Activated CD8-positive, alpha-beta memory T cell treated with anti-CD3 and anti-CD28 coated beads, Interleukin-2, amount 50 U/mL, for 48 hours (primary cell): ENCODE measurements at regions not wholly inside any gene's neighbourhood (a gene's known extent, or its start where the extent isn't known, plus 50 kb on each side); places are given as distances from the start of the nearest gene placed in this dataset.

Source experiments
- DNase-seq: peaks from one replicate; pipeline ENCODE4 v3.0.0-alpha.2; 2020

DNA sequence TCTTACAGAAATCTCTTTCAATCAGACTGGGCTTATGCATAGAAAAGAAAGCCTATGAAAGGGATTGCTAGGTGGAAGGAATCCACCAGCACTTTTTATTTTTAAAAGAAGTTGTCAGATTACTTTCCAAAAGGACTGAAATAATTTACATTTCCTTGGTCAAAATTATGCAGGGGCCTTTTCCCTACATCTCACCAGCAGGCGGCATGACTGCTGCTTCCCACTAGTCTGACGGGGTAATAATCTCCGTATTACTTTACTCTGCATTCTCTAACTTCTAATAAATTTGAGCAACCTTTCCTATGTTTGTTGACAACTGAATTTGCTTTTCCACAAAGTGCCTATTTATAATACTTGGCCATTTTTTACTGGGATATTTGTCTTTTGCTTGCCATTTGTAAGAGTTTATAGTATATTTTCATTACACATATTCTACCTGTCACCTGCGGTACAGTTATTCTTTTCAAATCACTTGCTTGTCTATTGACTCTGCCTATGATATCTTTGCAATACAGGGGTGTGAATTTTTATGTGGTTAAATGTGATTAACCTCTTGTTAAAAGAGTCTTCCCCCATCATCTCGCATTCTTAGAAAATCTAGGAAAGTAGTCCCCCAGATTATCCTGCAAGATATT lies 51.9 kb upstream of the USP47 start:
- no peak for DNase-seq

DNA sequence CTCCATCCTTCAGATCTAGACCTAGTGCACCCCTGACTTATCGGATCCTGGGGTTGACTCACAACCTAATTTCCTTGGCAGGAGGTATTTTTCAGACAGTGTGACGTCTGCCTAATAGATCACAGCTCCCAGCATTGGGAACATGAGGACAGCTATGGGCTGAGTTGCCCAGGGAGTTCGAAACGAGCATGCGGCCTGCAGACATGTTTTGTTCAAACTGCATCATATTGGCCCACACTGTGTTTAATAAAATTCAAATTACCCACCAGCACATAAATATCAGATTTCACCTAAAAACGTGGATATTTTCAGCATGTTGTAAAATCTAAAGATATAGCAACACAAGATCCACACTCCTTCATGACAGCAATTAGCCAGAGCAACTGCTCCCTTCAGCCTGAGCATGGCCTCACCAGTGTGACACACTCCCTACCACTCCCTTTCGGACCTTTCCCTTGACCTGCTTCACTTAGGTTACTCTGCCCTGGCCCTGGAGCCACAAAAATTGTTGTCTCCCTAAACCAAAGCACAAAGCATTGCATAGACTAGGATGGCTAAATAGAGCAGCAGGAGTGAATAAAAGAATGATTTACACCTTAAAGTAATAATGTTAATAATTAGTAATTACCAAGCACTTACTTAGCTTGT lies 53.6 kb upstream of the USP47 start:
- DNase-seq, result no peak

DNA sequence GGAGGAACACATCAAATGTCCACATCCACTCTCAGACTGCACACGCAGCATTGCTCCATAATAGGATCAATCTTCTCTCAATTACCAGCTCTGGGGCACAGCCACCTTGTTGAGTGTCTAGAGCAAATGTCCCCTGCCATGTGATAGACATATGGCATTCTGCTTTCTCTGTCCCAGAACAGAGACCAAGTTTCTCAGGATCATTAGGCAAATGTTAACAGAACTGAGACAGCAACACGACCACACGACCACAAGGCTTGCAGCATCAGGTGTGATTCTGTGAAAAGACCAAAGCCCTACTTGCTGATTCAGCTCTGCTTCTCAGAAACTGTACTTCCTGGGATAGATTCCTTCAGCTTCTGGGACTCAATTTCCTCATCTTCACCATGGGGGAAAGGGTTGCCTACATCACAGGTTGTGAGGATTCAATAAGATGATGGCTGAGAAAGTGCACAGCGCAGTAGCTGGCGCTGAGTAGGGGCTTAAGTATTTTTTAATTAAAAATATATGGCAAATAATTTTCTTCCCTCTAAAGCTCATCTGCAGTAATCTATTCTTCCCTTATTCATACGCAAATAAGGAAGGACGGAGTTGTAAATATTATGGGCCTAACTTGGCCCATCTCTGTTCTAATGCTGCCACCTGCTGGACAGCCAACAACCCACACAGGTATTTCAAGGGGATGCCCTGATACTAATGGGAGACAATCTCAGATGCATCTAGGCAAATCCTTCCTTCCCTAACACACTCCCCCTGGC lies 54.3 kb upstream of the USP47 start:
- peak; percentile 78 for DNase-seq

DNA sequence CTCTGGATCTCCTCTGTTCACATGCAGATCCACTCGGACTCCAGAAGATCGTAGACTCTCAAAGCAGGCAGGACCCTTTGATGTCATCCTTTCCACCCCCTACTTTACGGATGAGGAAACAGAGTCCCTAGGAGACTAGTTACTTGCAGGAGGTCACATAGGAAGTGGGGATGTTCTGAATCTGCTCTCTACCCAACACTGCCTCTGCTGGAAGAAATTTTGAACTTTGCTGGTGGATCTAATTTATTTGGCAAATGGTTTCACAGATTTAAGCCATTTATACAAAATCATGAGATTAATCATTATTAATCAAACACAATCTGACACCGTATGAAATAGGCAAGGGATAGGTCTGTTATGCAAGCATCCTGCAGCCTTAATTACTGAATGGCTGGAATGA lies 55.0 kb upstream of the USP47 start:
- DNase-seq, result no peak

DNA sequence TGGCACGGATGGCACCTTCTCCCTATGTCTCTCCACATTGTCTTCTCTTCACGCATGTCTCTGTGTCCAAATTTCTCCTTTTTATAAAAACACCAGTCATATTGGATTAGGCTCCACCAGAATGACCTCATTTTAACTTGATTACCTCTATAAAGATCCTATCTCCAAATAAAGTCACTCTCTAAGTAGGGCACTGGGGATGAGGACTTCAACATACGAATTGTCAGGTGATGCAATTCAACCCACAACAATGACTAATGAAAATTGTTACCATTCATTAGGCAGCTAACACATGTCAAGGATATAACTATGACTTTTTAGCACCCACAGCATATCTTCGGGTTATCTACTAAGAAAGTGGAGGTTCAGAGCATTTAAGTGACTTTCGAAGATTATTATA lies 55.5 kb upstream of the USP47 start:
- no peak for DNase-seq

DNA sequence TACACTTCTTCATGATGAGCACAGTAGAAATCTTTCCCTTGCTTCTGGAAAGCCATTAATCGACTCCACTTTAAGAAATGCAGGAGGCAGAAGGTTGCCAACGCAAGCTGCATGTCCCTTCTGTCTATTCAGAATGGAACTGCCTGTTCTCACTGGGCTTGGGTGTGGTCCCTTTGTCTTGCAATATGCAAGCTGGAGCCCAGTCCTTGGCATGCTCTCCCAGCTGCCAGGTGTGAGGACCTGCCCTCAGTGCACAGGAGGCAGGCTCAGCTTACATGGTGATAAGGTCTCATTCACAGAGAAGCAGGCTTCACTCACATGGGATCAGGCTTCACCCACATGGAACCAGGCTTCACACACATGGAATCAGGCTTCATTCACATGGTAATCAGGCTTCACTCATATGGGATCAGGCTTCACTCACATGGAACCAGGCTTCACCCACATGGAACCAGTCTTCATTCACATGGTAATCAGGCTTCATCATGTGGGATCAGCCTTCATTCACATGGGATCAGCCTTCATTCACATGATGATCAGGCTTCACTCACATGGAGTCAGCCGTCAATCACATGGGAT lies 59.2 kb upstream of the USP47 start:
- no peak for DNase-seq

DNA sequence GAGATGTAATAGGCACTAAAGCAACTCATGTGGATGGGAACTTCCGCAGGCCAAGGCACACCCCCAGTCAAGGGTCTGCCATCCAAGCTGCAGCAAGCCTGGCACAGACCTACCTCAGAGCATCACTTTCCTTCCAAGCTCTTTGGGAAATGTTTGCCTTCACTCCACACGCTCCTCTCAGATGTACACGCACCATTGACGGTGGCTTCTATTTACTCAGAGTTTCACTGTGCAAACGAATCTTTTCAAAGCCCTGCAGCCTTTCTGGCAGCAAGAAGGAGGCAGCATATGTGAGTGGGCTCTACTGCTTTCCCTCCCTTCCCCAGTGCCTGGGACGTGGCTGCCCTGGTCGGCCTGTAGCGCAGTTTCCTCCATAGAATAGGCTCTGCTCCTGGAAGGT lies 60.9 kb upstream of the USP47 start:
- no peak for DNase-seq

DNA sequence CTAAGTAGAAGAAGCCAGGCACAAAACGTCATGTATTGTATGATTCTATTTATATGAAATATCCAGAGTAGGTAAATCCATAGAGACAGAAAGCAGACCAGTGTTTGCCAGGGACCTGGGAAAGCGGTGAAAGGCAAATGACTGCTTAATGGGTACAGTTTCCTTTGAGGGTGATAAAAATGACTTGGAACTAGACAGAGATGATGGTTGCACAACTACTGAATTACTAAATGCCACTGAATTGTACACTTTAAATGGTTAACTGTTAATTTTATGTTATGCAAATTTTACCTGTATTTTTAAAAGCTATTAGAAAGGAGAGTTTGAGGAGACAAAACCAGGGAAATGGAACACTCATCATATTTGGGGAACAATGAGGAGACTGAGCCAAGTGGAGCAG lies 61.8 kb upstream of the USP47 start:
- DNase-seq, result no peak

DNA sequence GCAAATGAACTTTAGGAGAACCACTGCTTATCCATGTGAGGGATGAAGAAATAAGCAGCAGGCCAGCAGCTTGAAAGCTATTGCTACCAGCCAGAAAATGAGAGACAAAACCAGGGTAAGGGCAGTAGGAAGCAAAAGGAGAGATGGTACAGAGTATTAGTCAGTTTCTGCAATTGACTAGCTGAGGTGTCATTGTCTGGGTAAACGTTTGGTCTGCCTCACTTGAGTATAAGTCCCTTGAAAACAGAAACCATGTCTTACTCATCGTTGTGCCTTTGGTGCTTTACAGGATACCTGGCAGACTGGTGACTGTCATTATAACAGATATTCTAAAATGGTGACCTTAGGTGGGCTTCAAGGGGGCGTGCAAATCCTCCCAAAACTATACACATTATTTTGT lies 63.9 kb upstream of the USP47 start:
- DNase-seq, result no peak

DNA sequence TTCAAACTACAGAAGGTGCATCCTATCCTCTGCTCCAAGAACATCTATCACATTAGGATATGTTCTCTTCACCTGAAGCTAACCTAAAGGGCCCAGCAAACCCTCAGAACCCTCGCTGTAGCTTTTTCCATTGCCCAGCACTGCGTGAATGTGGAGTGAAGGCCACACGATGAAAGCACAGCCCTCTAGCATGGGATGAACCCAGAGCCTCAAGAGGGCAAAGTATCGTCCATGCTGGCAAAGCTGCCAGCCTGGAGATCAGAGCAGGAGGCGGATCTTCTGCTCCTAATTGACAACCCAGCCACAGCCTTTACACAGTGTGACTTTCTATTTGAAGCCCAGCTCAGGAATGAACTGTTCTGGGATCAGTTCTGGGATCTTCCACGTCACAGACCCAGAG lies 65.1 kb upstream of the USP47 start:
- no peak for DNase-seq

DNA sequence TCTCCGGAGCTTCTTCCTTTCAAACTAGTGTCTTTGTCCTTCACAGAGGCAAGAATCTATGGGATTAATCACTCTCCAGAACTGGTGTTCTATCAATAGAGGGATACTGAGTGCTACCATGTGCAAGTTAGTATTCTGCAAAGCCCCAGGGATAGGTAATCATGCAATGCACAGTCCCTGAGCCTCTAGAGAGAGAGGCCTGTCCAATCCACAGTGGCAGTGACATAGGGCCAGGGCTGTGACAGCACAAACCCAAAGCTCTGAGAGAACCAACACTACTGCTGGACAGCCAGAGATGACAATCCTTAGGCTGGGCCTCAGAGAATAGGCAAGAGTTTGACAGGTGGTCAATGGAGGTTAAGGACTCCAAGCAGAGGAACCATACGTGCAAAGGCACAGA lies 66.8 kb upstream of the USP47 start:
- DNase-seq, result no peak

DNA sequence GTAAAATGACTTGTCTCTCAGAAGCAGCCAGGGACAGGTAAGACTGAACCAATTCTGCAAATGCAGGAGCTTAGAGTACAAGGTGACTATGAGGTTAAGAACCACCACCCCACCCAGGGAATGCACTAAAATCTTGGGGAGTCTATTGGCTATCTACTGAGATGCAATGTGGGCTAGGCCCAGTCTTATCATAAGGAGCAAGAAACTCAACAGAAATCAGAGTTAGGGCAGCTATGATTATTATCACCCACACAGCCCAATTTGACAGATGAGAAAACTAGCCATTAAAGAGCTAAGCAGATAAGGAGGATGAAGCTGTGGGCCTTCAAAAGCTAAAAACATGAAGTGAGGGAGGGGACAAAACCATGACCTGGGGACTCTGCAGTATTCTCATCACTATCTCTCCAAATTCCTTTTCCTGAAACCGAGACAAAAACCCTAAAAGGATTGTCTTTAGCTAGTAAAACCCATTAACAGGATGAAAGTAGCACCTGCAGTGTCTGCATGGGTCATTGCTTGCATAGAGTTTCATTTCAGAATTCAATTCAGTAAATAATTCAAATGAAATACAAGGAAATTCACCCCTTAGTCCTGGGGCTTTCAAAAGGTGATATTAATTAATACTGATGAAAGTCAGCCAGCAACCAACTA lies 68.8 kb upstream of the USP47 start:
- DNase-seq, result no peak

DNA sequence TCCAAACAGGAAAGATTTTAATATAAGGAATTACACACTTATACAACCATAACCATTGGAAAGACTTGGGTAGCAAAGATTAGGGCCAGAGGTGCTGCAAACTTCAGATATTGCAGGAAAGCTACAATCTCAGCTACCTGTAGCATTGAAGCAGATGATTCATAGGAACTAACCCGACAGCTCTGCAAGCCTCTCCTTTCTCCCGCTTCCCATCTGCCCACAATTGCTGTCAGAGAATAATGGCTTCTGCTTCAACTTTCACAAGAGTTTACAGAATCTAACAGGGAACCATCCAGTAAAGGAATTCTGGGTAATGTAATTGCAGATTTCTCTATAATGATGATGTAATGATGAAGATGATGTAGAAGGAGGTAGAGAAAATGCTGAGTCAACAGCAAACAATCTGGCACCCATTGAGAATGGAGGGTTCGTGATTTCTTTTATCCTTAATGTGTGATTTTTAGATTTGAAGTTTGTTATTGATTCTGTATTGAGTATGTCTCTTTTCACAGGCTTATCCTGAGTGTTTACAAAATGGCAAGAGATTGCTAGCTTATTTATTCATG lies 70.8 kb upstream of the USP47 start:
- DNase-seq, result no peak

DNA sequence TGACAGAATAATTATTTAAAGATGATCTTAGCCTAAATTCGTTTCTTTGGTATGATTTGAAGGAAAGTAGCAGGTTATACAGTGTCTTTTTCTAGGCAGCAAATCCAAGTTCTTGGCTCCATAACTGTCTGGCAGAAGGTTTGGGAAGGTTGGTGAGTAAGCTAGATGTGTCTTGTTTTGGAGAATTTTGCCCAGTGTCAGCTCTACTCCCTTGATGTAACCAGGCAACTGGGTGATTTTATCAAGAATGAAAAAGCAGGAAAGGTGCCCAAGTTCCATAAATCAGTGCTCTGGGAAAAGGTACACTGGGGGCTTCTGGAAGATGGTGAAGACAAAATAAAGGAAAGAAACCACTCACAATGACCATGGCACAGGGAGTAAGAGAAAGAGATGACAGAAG lies 71.5 kb upstream of the USP47 start:
- no peak for DNase-seq

DNA sequence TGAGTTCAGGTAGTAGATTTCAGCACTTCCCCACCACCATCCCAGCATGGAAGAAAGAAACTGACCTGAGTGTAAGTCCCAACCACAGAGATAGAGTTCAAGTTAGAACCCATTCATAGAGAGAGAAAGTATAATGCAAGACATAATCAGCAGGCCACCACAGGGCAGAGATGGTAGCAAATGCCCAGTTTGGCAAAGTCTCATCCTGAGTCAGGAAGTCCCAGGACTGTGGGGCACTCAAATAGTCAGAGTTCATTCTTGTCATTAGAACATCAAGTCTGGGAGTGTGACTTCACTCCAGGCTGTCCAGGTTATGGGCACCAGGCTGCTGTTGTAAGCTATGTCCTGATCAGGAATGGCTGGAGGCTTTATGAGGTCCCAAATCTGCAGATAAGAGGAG lies 72.0 kb upstream of the USP47 start:
- no peak for DNase-seq

DNA sequence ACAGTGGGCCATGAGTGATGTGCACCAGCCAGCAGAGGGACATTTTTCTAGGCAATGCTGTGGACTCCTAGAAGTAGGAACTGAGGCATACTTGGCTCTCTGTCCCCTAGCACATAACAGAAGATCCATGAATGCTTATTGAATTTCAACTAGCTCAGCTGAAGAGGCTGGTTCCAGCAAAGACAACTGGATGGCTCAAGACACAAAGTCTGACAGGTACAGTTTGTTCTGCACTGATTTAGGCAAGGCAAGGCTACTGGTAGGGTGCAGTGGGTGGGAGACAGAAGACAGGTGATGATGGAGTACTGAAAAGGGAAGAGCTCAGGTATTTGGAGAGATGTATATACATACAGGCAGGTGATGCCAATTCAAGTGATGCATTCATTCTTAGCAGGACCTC lies 72.4 kb upstream of the USP47 start:
- no peak for DNase-seq

DNA sequence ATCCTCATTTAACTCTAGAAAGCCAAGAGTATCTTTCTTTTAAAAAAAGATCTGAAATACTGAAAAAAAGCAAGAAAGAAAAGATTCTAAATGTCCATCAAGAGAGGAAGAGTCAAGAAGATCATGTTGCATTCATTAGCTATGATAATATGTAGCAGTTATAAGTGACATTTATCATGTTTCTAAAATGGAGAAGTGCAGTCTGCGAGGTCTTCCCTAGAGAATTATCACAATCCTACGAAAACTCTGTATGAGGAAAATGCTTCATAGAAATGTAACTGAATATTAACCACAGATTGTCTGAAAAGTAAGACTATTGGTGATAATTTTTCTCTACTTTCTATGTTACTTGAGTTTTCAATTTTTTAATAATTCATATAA lies 77.4 kb upstream of the USP47 start:
- DNase-seq, result no peak

DNA sequence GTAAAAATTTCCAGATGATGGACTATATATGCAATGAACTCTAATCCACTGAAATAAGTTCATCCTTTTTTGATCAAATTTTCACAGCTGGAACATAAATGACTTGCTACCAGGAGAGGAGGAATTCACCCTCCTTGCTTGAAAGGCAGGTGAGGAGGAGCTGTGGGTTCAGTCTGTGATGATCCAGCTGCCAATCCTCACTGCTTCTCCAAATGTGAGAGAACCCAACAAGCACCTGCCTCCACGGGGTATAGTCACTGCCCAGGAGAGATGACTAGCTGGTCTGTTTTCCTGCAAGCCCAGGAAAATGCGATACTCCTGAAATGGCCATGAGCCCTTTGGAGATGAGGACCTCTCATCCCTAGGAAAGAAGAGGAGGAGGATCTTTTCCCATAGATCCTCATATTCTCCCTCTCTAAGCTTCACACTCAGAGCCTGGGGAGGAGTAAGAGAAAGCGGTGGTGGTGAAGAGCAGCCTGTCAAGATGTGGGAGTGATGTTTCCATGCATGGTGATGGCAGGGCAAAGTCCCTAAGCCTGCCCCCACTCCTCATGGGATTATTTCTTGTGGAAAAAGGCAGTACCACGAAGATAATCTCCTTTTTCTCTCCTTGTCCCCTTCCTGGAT lies 77.9 kb upstream of the USP47 start:
- DNase-seq, result no peak

DNA sequence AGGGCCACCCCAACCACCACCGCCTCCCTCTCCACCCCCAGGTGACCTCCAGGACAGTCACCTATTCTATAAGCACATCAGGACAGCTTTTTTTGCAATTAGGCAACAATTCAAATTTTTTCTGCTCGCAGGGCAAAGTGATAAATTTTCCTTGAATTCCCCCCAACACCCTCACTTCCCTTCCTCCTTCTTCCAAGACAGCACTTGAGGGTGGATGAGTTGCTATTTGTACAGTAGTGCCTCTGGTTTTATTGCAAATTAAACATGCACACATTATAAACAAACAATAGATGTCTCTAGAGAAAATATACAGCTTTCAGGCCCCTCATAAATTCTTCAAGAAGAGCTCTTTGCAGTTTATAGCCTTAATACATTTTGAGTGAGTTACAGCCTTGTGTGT lies 80.9 kb upstream of the USP47 start:
- DNase-seq, result no peak

DNA sequence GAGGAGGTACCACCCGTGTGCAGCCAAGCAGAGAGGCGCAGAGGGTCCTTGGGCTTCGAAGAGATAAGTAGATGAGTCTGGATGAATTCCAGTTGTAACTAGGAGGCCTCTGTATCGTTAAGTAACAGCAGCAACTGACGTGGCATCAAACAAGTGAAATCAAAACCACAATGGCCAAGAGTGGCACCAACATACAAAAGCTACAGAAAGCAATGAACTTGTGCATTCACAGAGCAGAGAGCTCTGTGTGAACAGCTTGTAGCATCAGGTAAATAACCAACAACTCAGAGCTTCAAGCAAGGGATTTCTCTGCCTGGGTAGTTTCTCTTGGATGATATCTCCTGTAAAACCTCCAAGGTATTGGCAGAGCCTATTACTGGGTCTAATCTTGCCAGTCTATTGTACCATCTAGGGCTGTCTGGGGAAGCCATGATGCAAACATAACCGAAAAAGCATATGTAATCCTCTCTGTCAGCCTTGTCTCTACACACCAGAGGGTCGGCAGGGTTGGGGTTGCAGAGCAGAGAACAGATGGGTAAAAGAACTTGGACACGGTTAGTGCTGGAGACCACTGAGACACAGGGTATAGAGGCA lies 83.1 kb upstream of the USP47 start:
- no peak for DNase-seq

DNA sequence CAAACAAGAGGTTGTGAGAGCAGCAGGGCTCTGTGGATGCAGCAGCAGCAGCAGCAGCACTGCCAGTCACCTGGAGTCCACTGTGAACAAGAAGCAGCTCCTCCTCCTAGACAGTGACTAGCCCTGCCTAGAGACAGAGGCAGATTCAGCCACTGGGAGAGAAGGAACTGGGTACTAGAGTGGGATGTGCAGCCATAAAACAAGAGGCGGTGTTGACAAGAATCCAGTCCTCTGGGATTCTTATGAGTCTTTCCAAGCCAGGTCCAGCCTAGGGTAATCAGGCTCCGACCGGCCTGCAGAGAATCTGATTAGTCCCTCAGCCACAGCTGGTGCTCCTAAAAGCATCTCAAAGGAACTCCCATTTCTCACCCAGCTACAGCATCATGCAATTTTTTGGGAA lies 83.9 kb upstream of the USP47 start:
- no peak for DNase-seq

DNA sequence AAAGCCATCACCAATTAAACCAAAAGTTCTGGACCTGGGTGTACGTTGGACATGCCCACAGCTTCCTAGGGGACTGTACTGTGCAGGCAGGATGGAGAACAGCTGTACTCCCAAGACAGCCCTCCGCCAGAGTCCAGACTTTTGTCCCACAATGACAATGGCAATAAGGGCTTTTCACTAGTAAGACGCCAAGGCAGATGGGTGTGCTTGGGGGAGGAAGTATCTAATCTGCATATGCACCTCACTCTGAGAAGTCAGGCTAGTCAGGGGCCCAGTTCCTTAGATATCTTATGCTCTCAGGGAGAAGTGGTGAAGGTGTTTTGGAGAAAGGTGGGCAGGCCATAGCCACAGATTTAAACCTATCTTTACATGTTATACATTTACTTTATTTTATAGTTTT lies 85.1 kb upstream of the USP47 start:
- no peak for DNase-seq
